ENCODE measurements at regions not wholly inside any gene's neighbourhood (a gene's known extent, or its start where the extent isn't known, plus 50 kb on each side); places are given as distances from the start of the nearest gene placed in this dataset.

DNA sequence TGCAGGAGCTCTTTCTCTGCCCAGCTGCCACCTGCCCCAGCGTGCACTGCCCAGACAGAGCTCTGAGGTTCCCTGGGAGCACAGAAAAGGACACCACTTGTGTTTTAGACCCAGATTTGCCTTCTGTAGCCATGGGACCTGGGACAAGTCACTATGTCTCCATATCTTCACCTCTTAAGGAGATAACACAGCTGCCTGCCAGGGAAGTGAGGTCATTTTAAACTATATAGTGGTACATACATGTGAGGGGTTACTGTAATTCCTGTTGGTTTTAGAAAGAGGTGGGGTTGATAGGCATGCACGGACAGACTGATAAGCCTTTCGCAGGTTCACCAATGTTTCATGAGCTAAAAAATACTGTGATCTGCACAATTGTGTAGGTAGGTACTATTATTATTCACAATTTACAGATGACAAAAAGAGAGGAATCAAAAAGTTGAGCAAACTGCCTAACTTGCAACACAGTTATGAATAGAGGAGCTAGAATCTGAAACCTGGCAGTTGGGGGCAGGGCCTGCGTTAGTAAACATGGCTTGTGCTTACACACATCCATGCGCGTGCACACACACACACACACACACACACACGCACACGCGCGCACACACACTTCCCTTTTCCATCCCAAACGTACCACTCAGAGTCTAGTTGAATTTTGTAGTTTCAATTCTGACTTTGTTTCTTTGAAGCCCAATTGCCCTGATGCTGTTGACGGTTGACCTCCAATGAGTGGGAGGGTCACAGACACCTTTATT, 193.6 kb downstream of the FAM43A start:
- Histone ChIP-seq H2BK15ac (ENCODE audit: low read depth, low read length) (no peak overlapping the region), H3K4me2 (ENCODE audit: low read depth, low read length) (no peak overlapping the region), H2AFZ (replicated peaks; ENCODE audit: low read length, poor library complexity) (no peak overlapping the region), H4K20me1 (ENCODE audit: insufficient read depth, low read length) (no peaks in the 10 kb centered on the region), H3K27ac (ENCODE audit: insufficient read depth, low read length) (no peak overlapping the region), H2AK5ac (ENCODE audit: low read depth, low read length) (no peak overlapping the region), H3K4me3 (ENCODE audit: insufficient read depth, low read depth, low read length) (no peak overlapping the region), H3K18ac (ENCODE audit: low read depth, low read length) (no peak overlapping the region), H3K23ac (ENCODE audit: low read depth, low read length) (no peak overlapping the region), H4K5ac (ENCODE audit: low read depth, low read length) (no peak overlapping the region), H3K9ac (ENCODE audit: low read depth, low read length) (no peak overlapping the region), H3K56ac (ENCODE audit: extremely low read depth, insufficient read depth, low read length) (no peak overlapping the region), H3K4ac (ENCODE audit: low read depth, low read length) (no peak overlapping the region), H3K14ac (replicated peaks; ENCODE audit: low read depth, low read length) (no peak overlapping the region), H3K4me1 (ENCODE audit: control insufficient read depth, insufficient read depth, low read length) (peaks cover 4% of the 10 kb centered on the region; the same call in 1 of the 2 replicates), H4K8ac (ENCODE audit: low read depth in 2 of 2, low read length in 2 of 2) (no peak overlapping the region), H2BK5ac (ENCODE audit: low read depth, low read length, poor library complexity, severe bottlenecking) (no peak overlapping the region), H4K91ac (ENCODE audit: insufficient read depth, low read depth, low read length) (no peak overlapping the region), H2BK20ac (ENCODE audit: low read depth, low read length) (no peak overlapping the region), H3K36me3 (ENCODE audit: control insufficient read depth, insufficient read depth, low read length) (no peaks in the 10 kb centered on the region), H3K79me1 (ENCODE audit: low read depth in 1 of 2, low read length in 2 of 2) (no peaks in the 10 kb centered on the region), H2AK9ac (replicated peaks; ENCODE audit: low read depth, low read length, poor library complexity) (no peak overlapping the region), H3K9me1 (ENCODE audit: insufficient read depth, low read length) (no peaks in the 10 kb centered on the region), H3K9me3 (ENCODE audit: control insufficient read depth, insufficient read depth, low read length) (peaks cover 7% of the 10 kb centered on the region), H3K27me3 (ENCODE audit: control insufficient read depth, insufficient read depth, low read length) (peaks cover 4% of the 10 kb centered on the region), H2BK120ac (ENCODE audit: low read depth, low read length) (no peak overlapping the region)
- ChIA-PET CTCF (interaction anchor here (0.6 to 1.3 kb wide), 2 partner anchors 8 to 14 kb away, joined by 3 to 4 read pairs; no protein-coding TSS in a partner anchor), POLR2A (ENCODE audit: unreplicated experiment) (no interaction called here)
- no peak for ATAC-seq (ENCODE audit: low read depth)
- BruUV-seq (replicated peaks): no TSS peak
- no peak for DNase-seq
- intact Hi-C loops (cut with micrococcal nuclease) (no loop called here), dilution Hi-C loops (cut with HindIII; ENCODE audit: low sequenced_read_pairs, unreplicated experiment) (no loop called here), in situ Hi-C loops (cut with MboI; ENCODE audit: low sequenced_read_pairs) (no loop called here)
- 80% methylated on average over 1 of the region's 12 CpGs; no CpG with 5 or more reads in 1 of the 2 experiments for WGBS, 2 experiments (ENCODE audit: extremely low coverage in 2 of 2, insufficient read length in 1 of 2)
- TF ChIP-seq RAD21 (IDR thresholded peaks at IDR 0.05; ENCODE audit: low read length): no peak
- no peak for TF ChIP-seq MXI1 (IDR thresholded peaks at IDR 0.05; ENCODE audit: borderline replicate concordance, low read depth, low read length)
- no peak for TF ChIP-seq CHD1 (IDR thresholded peaks at IDR 0.05; ENCODE audit: low read depth, low read length)
- no peak for TF ChIP-seq SMC3 (IDR thresholded peaks at IDR 0.05; ENCODE audit: low read depth, low read length)
- TF ChIP-seq CEBPB (IDR thresholded peaks at IDR 0.05; ENCODE audit: low read depth, low read length): no peak
- TF ChIP-seq, protein P1, sequence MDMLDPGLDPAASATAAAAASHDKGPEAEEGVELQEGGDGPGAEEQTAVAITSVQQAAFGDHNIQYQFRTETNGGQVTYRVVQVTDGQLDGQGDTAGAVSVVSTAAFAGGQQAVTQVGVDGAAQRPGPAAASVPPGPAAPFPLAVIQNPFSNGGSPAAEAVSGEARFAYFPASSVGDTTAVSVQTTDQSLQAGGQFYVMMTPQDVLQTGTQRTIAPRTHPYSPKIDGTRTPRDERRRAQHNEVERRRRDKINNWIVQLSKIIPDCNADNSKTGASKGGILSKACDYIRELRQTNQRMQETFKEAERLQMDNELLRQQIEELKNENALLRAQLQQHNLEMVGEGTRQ (IDR thresholded peaks at IDR 0.05; ENCODE audit: low read depth, low read length): no peak
- TF ChIP-seq NFE2L2 (IDR thresholded peaks at IDR 0.05; ENCODE audit: low read depth, low read length): no peak
- no peak for TF ChIP-seq BHLHE40 (IDR thresholded peaks at IDR 0.05; ENCODE audit: low read depth, low read length)
- no peak for TF ChIP-seq MAFK (IDR thresholded peaks at IDR 0.05; ENCODE audit: low read depth, low read length)
- TF ChIP-seq, protein P2, sequence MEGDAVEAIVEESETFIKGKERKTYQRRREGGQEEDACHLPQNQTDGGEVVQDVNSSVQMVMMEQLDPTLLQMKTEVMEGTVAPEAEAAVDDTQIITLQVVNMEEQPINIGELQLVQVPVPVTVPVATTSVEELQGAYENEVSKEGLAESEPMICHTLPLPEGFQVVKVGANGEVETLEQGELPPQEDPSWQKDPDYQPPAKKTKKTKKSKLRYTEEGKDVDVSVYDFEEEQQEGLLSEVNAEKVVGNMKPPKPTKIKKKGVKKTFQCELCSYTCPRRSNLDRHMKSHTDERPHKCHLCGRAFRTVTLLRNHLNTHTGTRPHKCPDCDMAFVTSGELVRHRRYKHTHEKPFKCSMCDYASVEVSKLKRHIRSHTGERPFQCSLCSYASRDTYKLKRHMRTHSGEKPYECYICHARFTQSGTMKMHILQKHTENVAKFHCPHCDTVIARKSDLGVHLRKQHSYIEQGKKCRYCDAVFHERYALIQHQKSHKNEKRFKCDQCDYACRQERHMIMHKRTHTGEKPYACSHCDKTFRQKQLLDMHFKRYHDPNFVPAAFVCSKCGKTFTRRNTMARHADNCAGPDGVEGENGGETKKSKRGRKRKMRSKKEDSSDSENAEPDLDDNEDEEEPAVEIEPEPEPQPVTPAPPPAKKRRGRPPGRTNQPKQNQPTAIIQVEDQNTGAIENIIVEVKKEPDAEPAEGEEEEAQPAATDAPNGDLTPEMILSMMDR (conservative IDR thresholded peaks at IDR 0.05; ENCODE audit: low read depth, low read length): no peak
- TF ChIP-seq MAZ (IDR thresholded peaks at IDR 0.05; ENCODE audit: borderline replicate concordance, low read depth, low read length): no peak
- no peak for TF ChIP-seq POLR2A (IDR thresholded peaks at IDR 0.05; ENCODE audit: low read depth, low read length)
- no peak for TF ChIP-seq RCOR1 (IDR thresholded peaks at IDR 0.05; ENCODE audit: insufficient replicate concordance, low read length)
- no peak for TF ChIP-seq RFX5 (IDR thresholded peaks at IDR 0.05; ENCODE audit: low read depth, low read length)
- no peak for TF ChIP-seq FOS (IDR thresholded peaks at IDR 0.05; ENCODE audit: low read depth, low read length)
- TF ChIP-seq, protein P3, sequence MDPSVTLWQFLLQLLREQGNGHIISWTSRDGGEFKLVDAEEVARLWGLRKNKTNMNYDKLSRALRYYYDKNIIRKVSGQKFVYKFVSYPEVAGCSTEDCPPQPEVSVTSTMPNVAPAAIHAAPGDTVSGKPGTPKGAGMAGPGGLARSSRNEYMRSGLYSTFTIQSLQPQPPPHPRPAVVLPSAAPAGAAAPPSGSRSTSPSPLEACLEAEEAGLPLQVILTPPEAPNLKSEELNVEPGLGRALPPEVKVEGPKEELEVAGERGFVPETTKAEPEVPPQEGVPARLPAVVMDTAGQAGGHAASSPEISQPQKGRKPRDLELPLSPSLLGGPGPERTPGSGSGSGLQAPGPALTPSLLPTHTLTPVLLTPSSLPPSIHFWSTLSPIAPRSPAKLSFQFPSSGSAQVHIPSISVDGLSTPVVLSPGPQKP (IDR thresholded peaks at IDR 0.05; ENCODE audit: borderline replicate concordance, low read depth, low read length): no peak

Data from IMR-90 (cell line).